IMR-90 (cell line): ENCODE measurements at regions not wholly inside any gene's neighbourhood (a gene's known extent, or its start where the extent isn't known, plus 50 kb on each side); places are given as distances from the start of the nearest gene placed in this dataset.

ENCODE experiments used
- ATAC-seq: fragments of 200-7000 bp; cut with Tn5 transposase; 2 replicates; pipeline ENCODE4 v1.9.1; 2020; ENCODE audit warnings: low read depth, mild to moderate bottlenecking, moderate library complexity
- BruUV-seq: library from RNA; stranded (reverse); fragments of 400-500 nt; replicated peaks from 2 replicates; lab custom pipeline; 2021; lab: Mats Ljungman, UMichigan
- CTCF ChIA-PET: fragments of 300-600 bp; formaldehyde crosslinking; extraction: SDS; loops from one replicate; lab custom pipeline; 2021; ENCODE audit warnings: antibody characterized with exemption; lab: Yijun Ruan, JAX
- POLR2A ChIA-PET: fragments of 300-600 bp; sonication (Branson Sonifier 250); formaldehyde crosslinking; loops from one replicate; lab custom pipeline; 2022; ENCODE audit warnings: antibody characterized with exemption; ENCODE audit not compliant: unreplicated experiment; lab: Charles Lee
- DNase-seq: peaks from one replicate; pipeline ENCODE4 v3.0.0; 2013
- H2AFZ ChIP-seq: replicated peaks from 2 replicates; pipeline ENCODE3; 2013; ENCODE audit warnings: low read length, mild to moderate bottlenecking; ENCODE audit not compliant: poor library complexity
- H2AK5ac ChIP-seq: 2 replicates; pipeline ENCODE4 v1.6.1; 2013; ENCODE audit warnings: low read depth, low read length, inconsistent platforms
- H2AK9ac ChIP-seq: replicated peaks from 2 replicates; pipeline ENCODE3; 2013; ENCODE audit warnings: mild to moderate bottlenecking, low read depth, low read length, moderate library complexity; ENCODE audit not compliant: poor library complexity
- H2BK120ac ChIP-seq: 2 replicates; pipeline ENCODE4 v1.6.1; 2013; ENCODE audit warnings: low read depth, low read length, inconsistent platforms
- H2BK15ac ChIP-seq: 3 replicates; pipeline ENCODE4 v1.6.1; 2013; ENCODE audit warnings: low read depth, low read length, inconsistent platforms
- H2BK20ac ChIP-seq: 2 replicates; pipeline ENCODE4 v1.6.1; 2013; ENCODE audit warnings: low read depth, mild to moderate bottlenecking, inconsistent platforms, low read length, moderate library complexity
- H2BK5ac ChIP-seq: 2 replicates; pipeline ENCODE4 v1.6.1; 2013; ENCODE audit warnings: mild to moderate bottlenecking, low read depth, low read length, inconsistent platforms; ENCODE audit not compliant: poor library complexity, severe bottlenecking
- H3K14ac ChIP-seq: replicated peaks from 2 replicates; pipeline ENCODE4 v1.6.1; 2013; ENCODE audit warnings: low read depth, low read length, inconsistent platforms
- H3K18ac ChIP-seq: 2 replicates; pipeline ENCODE4 v1.6.1; 2013; ENCODE audit warnings: low read depth, low read length, control low read depth
- H3K23ac ChIP-seq: 2 replicates; pipeline ENCODE4 v1.6.1; 2013; ENCODE audit warnings: low read depth, low read length, inconsistent platforms
- H3K27ac ChIP-seq: 2 replicates; pipeline ENCODE4 v1.5.1; 2013; ENCODE audit warnings: mild to moderate bottlenecking, control low read depth, low read length; ENCODE audit not compliant: insufficient read depth
- H3K27me3 ChIP-seq: 2 replicates; pipeline ENCODE4 v1.6.1; 2013; ENCODE audit warnings: low read length; ENCODE audit not compliant: control insufficient read depth, insufficient read depth
- H3K36me3 ChIP-seq: 2 replicates; pipeline ENCODE4 v1.6.1; 2013; ENCODE audit warnings: low read length, mixed read lengths; ENCODE audit not compliant: control insufficient read depth, insufficient read depth
- H3K4ac ChIP-seq: 2 replicates; pipeline ENCODE4 v1.6.1; 2013; ENCODE audit warnings: low read depth, low read length, inconsistent platforms
- H3K4me1 ChIP-seq: 2 replicates; pipeline ENCODE4 v1.6.1; 2013; ENCODE audit warnings: low read length, mixed read lengths; ENCODE audit not compliant: control insufficient read depth, insufficient read depth
- H3K4me2 ChIP-seq: 2 replicates; pipeline ENCODE4 v1.6.1; 2013; ENCODE audit warnings: low read depth, mild to moderate bottlenecking, control low read depth, low read length, moderate library complexity
- H3K4me3 ChIP-seq: 2 replicates; pipeline ENCODE4 v1.5.1; 2013; ENCODE audit warnings: low read depth, mild to moderate bottlenecking, control low read depth, low read length, moderate library complexity; ENCODE audit not compliant: insufficient read depth
- H3K56ac ChIP-seq: 2 replicates; pipeline ENCODE4 v1.6.1; 2013; ENCODE audit warnings: low read length, inconsistent platforms; ENCODE audit not compliant: insufficient read depth; ENCODE audit errors: extremely low read depth
- H3K79me1 ChIP-seq, 2 experiments: 2 replicates each; pipeline ENCODE4 v1.6.1; 2013; ENCODE audit warnings: low read length in 2 of 2, inconsistent platforms in 1 of 2, low read depth in 1 of 2
- H3K9ac ChIP-seq: 2 replicates; pipeline ENCODE4 v1.6.1; 2013; ENCODE audit warnings: low read depth, low read length, control low read depth
- H3K9me1 ChIP-seq: 2 replicates; pipeline ENCODE4 v1.6.1; 2013; ENCODE audit warnings: low read length, inconsistent platforms; ENCODE audit not compliant: insufficient read depth
- H3K9me3 ChIP-seq: 2 replicates; pipeline ENCODE4 v1.6.1; 2013; ENCODE audit warnings: low read length; ENCODE audit not compliant: control insufficient read depth, insufficient read depth
- H4K20me1 ChIP-seq: 2 replicates; pipeline ENCODE4 v1.6.1; 2013; ENCODE audit warnings: low read length, inconsistent platforms; ENCODE audit not compliant: insufficient read depth
- H4K5ac ChIP-seq: 2 replicates; pipeline ENCODE4 v1.6.1; 2013; ENCODE audit warnings: mild to moderate bottlenecking, low read depth, low read length, control low read depth
- H4K8ac ChIP-seq, 2 experiments: 2 replicates each; pipeline ENCODE4 v1.6.1; 2013; ENCODE audit warnings: low read depth in 2 of 2, low read length in 2 of 2, control low read depth in 1 of 2, inconsistent platforms in 1 of 2
- H4K91ac ChIP-seq: 2 replicates; pipeline ENCODE4 v1.6.1; 2013; ENCODE audit warnings: low read depth, low read length, inconsistent platforms; ENCODE audit not compliant: insufficient read depth
- BHLHE40 ChIP-seq: fragments of 150-350 bp; IDR thresholded peaks from 2 replicates; pipeline ENCODE4 v1.6.1; 2016; ENCODE audit warnings: mild to moderate bottlenecking, low read depth, low read length
- CEBPB ChIP-seq: IDR thresholded peaks from 2 replicates; pipeline ENCODE4 v1.6.1; 2012; ENCODE audit warnings: low read depth, low read length, improper control_type of control experiment
- CHD1 ChIP-seq: IDR thresholded peaks from 2 replicates; pipeline ENCODE4 v1.6.1; 2012; ENCODE audit warnings: low read depth, low read length, improper control_type of control experiment
- CTCF ChIP-seq: conservative IDR thresholded peaks from 2 replicates; pipeline ENCODE4 v1.5.1; 2012; ENCODE audit warnings: mild to moderate bottlenecking, low read depth, low read length, improper control_type of control experiment
- ELK1 ChIP-seq: fragments of 150-350 bp; IDR thresholded peaks from 2 replicates; pipeline ENCODE4 v1.6.1; 2016; ENCODE audit warnings: low read depth, mild to moderate bottlenecking, low read length, moderate library complexity, borderline replicate concordance
- FOS ChIP-seq: fragments of 150-350 bp; IDR thresholded peaks from 2 replicates; pipeline ENCODE4 v1.6.1; 2016; ENCODE audit warnings: low read depth, low read length
- MAFK ChIP-seq: IDR thresholded peaks from 2 replicates; pipeline ENCODE4 v1.6.1; 2012; ENCODE audit warnings: low read depth, low read length, improper control_type of control experiment
- MAZ ChIP-seq: IDR thresholded peaks from 2 replicates; pipeline ENCODE4 v1.6.1; 2012; ENCODE audit warnings: low read depth, mild to moderate bottlenecking, low read length, improper control_type of control experiment, moderate library complexity, borderline replicate concordance
- MXI1 ChIP-seq: IDR thresholded peaks from 2 replicates; pipeline ENCODE4 v1.6.1; 2012; ENCODE audit warnings: low read depth, mild to moderate bottlenecking, low read length, moderate library complexity, borderline replicate concordance
- NFE2L2 ChIP-seq: fragments of 150-350 bp; IDR thresholded peaks from 2 replicates; pipeline ENCODE4 v1.6.1; 2016; ENCODE audit warnings: low read depth, mild to moderate bottlenecking, low read length
- POLR2A ChIP-seq: IDR thresholded peaks from 2 replicates; pipeline ENCODE4 v1.6.1; 2012; ENCODE audit warnings: mild to moderate bottlenecking, low read depth, low read length
- RAD21 ChIP-seq: IDR thresholded peaks from 2 replicates; pipeline ENCODE4 v1.6.1; 2012; ENCODE audit warnings: low read length, improper control_type of control experiment
- RCOR1 ChIP-seq: IDR thresholded peaks from 2 replicates; pipeline ENCODE4 v1.6.1; 2012; ENCODE audit warnings: mild to moderate bottlenecking, low read length, improper control_type of control experiment; ENCODE audit not compliant: insufficient replicate concordance
- RFX5 ChIP-seq: IDR thresholded peaks from 2 replicates; pipeline ENCODE4 v1.8.0; 2012; ENCODE audit warnings: low read depth, mild to moderate bottlenecking, low read length, moderate library complexity
- SMC3 ChIP-seq: fragments of 150-350 bp; IDR thresholded peaks from 2 replicates; pipeline ENCODE4 v1.6.1; 2016; ENCODE audit warnings: low read depth, mild to moderate bottlenecking, antibody characterized with exemption, low read length, moderate library complexity
- USF2 ChIP-seq: fragments of 150-350 bp; IDR thresholded peaks from 2 replicates; pipeline ENCODE4 v1.6.1; 2017; ENCODE audit warnings: mild to moderate bottlenecking, antibody characterized with exemption, low read length, low read depth
- WGBS, 2 experiments: methylation state at CpG; one replicate each; pipeline versions ENCODE4 v1.1.5 to v1.1.7; 2013; ENCODE audit warnings: missing lambda C conversion rate in 2 of 2; ENCODE audit not compliant: insufficient read length in 1 of 2; ENCODE audit errors: extremely low coverage in 2 of 2; 5-methylcytosine and 5-hydroxymethylcytosine counted together
- dilution Hi-C: fragments of 300-500 bp; cut with HindIII; formaldehyde crosslinking; loops from one replicate; pipeline ENCODE4 v1.14.3; 2018; ENCODE audit warnings: low sequenced_read_pairs; ENCODE audit not compliant: unreplicated experiment
- in situ Hi-C: fragments of 300-500 bp; cut with MboI; formaldehyde crosslinking; loops from 3 replicates; pipeline ENCODE4 v1.14.3; 2019; ENCODE audit warnings: low sequenced_read_pairs, inconsistent platforms, mixed read lengths
- intact Hi-C: fragments of 100-400 bp; cut with micrococcal nuclease; formaldehyde crosslinking; loops from 2 replicates; pipeline ENCODE4 v1.10.0; 2022

GRCh38 chr4:108511618-108512017 lies 108.8 kb upstream of the RPL34 start:
- 40% methylated on average over 1 of the region's 2 CpGs; no CpG with 5 or more reads in 1 of the 2 experiments for WGBS, 2 experiments
- Histone ChIP-seq H2BK120ac (no peak overlapping the region), H4K20me1 (no peaks in the 10 kb centered on the region), H3K79me1 (no peaks in the 10 kb centered on the region), H2BK15ac (no peak overlapping the region), H3K4me1 (no peaks in the 10 kb centered on the region), H3K4ac (no peak overlapping the region), H2BK5ac (no peak overlapping the region), H3K9me3 (no peaks in the 10 kb centered on the region), H4K8ac (no peak overlapping the region), H4K91ac (no peak overlapping the region), H3K27me3 (peaks cover 12% of the 10 kb centered on the region), H3K36me3 (no peaks in the 10 kb centered on the region), H3K23ac (no peak overlapping the region), H3K4me3 (no peak overlapping the region), H3K27ac (no peak overlapping the region), H3K56ac (no peak overlapping the region), H2BK20ac (no peak overlapping the region), H2AK5ac (no peak overlapping the region), H4K5ac (no peak overlapping the region), H3K4me2 (no peak overlapping the region), H3K9me1 (no peaks in the 10 kb centered on the region), H3K14ac (no peak overlapping the region), H3K18ac (no peak overlapping the region), H2AFZ (no peak overlapping the region), H3K9ac (no peak overlapping the region), H2AK9ac (no peak overlapping the region)
- dilution Hi-C loops (no loop called here), intact Hi-C loops (loop anchor here (5.0 kb wide), 2 partner anchors 344 to 494 kb away; partner anchors contain the start of gene LEF1), in situ Hi-C loops (no loop called here)
- TF ChIP-seq NFE2L2 (no peak), POLR2A (no peak), CHD1 (no peak), RFX5 (no peak), RCOR1 (no peak), SMC3 (no peak), RAD21 (no peak), CEBPB (no peak), MAZ (no peak), CTCF (no peak), ELK1 (no peak), BHLHE40 (no peak), MXI1 (no peak), FOS (no peak), USF2 (no peak), MAFK (no peak)
- DNase-seq (no peak), ATAC-seq (no peak)
- CTCF ChIA-PET: interaction anchor here (0.6 to 1.4 kb wide), 2 partner anchors 27 to 419 kb away, joined by 3 to 7 read pairs; no protein-coding TSS in a partner anchor
- POLR2A ChIA-PET: no interaction called here
- no TSS peak for BruUV-seq
